Activated T-cell treated with anti-CD3 and anti-CD28 coated beads, Interleukin-2, amount 50 U/mL, for 24 hours (primary cell): ENCODE measurements at regions not wholly inside any gene's neighbourhood (a gene's known extent, or its start where the extent isn't known, plus 50 kb on each side); places are given as distances from the start of the nearest gene placed in this dataset.

Experiments used
- DNase-seq: peaks from one replicate; pipeline ENCODE4 v3.0.0-alpha.2; 2020
- H3K27ac Mint-ChIP-seq: 2 replicates; pipeline ENCODE4 v1.8.0; 2020; ENCODE audit warnings: mild to moderate bottlenecking, mixed read lengths
- H3K27me3 Mint-ChIP-seq: 2 replicates; pipeline ENCODE4 v1.8.0; 2020; ENCODE audit warnings: mixed read lengths
- H3K36me3 Mint-ChIP-seq: 2 replicates; pipeline ENCODE4 v1.8.0; 2020; ENCODE audit warnings: low read depth, mixed read lengths
- H3K4me1 Mint-ChIP-seq: 2 replicates; pipeline ENCODE4 v1.8.0; 2020; ENCODE audit warnings: low read depth, mixed read lengths
- H3K4me3 Mint-ChIP-seq: 2 replicates; pipeline ENCODE4 v1.8.0; 2020; ENCODE audit warnings: mild to moderate bottlenecking, moderate library complexity, mixed read lengths
- H3K9me3 Mint-ChIP-seq: 2 replicates; pipeline ENCODE4 v1.8.0; 2020; ENCODE audit warnings: mixed read lengths

DNA sequence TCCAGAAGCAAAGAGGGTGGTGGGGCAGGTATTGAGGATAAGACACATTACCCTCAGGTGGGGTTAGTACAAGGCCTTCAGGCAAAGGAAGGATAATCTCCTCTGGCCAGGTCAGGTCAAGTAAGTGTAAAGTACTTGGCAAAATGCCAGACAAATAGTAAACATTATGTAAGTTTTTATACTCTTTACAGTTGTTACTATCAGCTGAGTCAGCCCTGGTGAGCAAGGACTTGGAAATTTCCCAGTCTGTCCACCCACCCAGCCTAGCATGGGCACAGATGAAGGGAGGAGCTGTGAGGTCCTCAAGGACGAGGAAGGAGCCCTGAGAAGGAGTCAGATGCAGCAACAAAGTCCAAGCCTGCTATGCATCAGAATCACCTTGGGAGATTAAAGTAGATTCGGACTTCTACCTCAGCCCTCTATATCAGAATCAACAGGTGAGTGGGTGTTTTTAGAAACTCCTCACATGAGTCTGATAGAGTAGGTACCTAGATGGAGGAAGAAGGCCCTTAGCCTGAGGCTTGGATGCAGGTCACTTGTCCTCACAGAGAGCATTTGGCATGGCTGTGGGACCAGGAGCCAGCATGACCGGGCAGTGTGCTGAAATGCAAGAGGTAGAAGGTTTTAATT lies 50.2 kb upstream of the BARX1 start:
- Mint-ChIP-seq H3K36me3 (no peaks in the 10 kb centered on the region), H3K4me1 (no peaks in the 10 kb centered on the region), H3K4me3 (no peak overlapping the region), H3K9me3 (no peaks in the 10 kb centered on the region), H3K27me3 (peaks cover 13% of the 10 kb centered on the region), H3K27ac (no peak overlapping the region)
- no peak for DNase-seq
